HG03175 (cell line): ENCODE measurements at regions not wholly inside any gene's neighbourhood (a gene's known extent, or its start where the extent isn't known, plus 50 kb on each side); places are given as distances from the start of the nearest gene placed in this dataset.
"Not testable (repeated sequence)": the region's sequence is repeated elsewhere in the genome, so short reads cannot be mapped to it uniquely, and the experiment has no call there.

ENCODE experiments used
- ATAC-seq: cut with Tn5 transposase; IDR thresholded peaks from one replicate; pipeline ENCODE4 v1.9.1; 2021; ENCODE audit warnings: mild to moderate bottlenecking, moderate library complexity; ENCODE audit not compliant: unreplicated experiment

DNA sequence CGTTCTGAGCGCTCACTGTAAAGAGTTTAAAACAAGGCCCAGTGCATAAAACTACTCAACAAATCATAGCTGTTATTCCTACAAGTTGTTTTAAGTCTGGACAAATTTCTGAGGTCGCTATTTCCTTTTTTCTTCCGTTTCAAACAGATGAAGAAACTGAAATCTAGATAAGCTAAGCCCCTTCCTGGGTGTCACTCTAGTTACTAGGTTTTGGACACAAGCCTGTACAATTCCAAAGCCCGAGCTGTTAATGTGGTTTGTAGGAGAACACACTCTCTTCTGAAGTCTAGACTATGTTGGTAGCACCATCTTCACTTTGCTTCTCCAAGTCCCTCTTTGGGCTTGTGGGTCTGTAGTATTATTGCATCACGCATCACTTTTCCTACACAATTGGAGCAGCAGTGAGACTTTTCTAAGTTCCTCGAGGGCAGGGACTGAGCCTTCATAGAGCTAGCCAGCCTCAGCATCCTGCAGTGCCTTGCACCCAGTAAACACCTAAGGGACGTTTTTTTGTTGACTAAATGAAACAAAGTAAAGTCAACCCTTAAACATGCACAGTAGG, 142.6 kb upstream of the PROK2 start:
- no peak for ATAC-seq

GRCh38 chr3:71926616-71927015, 141.7 kb upstream of the PROK2 start:
- no peak for ATAC-seq

DNA sequence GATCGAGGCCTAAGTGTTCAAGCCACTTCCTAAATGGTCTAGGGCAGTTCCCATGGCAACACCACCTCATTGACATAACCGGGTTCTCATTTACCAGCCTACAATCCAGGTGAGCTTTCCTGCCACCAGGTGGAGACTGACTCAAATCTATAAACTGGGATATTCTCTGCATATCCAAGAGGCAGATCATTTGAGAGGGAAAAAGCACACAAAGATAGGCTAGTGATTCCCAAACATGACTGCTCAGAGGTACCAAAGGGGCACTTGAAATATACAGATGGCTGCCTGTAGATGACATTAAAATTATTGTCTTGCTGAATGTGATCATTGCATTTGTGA, 141.3 kb upstream of the PROK2 start:
- ATAC-seq: no peak

DNA sequence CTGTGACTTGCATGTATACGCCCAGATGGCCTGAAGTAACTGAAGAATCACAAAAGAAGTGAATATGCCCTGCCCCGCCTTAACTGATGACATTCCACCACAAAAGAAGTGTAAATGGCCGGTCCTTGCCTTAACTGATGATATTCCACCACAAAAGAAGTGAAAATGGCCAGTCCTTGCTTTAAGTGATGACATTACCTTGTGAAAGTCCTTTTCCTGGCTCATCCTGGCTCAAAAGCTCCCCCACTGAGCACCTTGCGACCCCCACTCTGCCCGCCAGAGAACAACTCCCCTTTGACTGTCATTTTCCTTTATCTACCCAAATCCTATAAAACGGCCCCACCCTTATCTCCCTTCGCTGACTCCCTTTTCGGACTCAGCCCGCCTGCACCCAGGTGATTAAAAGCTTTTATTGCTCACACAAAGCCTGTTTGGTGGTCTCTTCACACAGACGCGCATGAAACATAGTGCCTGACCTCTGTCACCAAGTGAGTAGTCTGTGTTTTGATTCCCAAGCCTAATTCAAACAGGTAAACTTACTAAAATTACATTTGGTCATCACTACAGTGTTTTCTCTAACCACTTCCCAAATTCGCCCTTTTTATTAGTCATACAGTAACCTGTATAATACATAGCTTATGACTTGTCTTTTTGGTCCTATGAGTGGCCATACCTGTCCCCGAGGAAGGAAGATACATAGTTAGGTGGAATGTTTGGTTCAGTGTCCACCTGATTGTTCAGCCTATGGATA, 140.7 kb upstream of the PROK2 start:
- ATAC-seq: not testable (repeated sequence)

GRCh38 chr3:71924721-71925120, 139.8 kb upstream of the PROK2 start:
- no peak for ATAC-seq

- no peak for ATAC-seq
Measured at GRCh38 chr3:71921036-71921435, 136.1 kb upstream of the PROK2 start.

DNA sequence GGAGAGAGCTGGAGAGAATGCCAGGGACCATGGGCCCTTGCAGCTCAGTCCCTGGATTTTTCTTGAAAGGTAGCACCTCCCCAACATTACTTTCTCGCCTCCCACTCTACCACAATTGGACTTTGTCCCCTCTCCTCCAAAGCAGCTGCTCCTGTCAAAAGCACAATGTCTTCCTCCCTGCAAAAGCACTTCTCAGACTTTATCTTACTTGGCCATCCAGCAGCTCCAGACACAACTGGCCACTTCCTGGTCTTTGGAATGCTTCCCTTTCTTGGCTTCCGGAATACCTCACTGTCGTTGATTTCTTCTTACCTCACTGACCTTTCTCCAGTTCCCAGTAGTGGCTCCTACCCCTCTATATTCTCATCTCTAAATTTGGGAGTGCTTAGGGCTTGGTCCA, 134.6 kb upstream of the PROK2 start:
- ATAC-seq: no peak

DNA sequence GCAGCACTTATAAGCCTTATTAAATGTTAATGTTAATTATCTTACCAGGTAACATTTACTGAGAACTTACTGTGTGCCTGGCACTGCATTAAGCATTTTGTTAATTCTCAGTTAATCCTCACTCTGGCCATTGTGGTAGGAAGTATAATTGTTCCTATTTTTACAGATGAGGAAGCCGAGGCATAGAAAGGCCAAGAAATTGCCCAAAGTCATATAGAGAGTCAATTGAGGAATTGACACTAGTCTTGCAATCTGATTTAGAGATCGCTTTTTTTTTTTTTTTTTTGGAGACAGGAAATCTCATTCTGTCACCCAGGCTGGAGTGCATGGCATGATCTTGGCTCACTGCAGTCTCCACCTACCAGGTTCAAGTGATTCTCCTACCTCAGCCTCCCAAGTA, 132.6 kb upstream of the PROK2 start:
- no peak for ATAC-seq

GRCh38 chr3:71916747-71917369, 131.9 kb upstream of the PROK2 start:
- ATAC-seq: no peak

- no peak for ATAC-seq
Measured at GRCh38 chr3:71912839-71913495, 128.0 kb upstream of the PROK2 start.

DNA sequence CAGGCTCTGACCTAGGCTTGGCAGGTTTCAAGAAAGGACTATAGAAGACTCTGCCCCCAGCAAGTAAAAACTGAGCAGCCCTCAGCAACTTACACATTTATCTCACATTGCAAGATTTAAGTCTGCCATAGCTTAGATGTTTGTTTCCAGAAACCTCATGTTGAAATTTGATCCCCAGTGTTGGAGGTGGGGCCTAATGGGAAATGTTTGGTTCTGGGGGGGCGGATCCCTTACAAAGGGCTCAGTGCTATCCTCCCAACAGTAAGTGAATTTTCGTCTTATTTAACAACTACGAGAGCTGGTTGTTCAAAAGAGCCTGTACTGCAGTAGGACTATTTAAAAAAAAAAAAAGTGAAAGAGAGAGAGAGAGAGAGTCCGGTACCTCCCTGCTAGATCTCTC, 125.2 kb upstream of the PROK2 start:
- no peak for ATAC-seq

GRCh38 chr3:71907996-71908395, 123.0 kb upstream of the PROK2 start:
- ATAC-seq: no peak

- no peak for ATAC-seq
Measured at GRCh38 chr3:71906976-71907375, 122.0 kb upstream of the PROK2 start.

DNA sequence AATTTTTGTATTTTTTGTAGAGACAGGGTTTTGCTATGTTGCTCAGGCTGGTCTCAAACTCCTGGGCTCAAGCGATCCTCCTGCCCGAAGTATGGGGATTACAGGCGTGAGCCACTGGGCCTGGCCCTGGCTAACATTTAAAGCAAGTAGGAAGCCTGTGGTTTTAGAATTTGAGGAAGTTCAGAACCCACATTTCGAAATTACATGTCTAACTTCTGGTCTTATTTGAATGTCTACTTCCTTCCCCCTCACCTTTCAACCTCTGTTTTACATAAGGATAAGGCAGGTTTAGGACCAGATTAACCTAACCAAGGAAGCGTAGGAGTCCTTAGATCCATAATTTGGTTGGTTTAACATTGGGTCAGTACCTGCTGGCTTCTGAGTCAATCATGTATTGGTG, 120.5 kb upstream of the PROK2 start:
- peak; percentile 83 for ATAC-seq

DNA sequence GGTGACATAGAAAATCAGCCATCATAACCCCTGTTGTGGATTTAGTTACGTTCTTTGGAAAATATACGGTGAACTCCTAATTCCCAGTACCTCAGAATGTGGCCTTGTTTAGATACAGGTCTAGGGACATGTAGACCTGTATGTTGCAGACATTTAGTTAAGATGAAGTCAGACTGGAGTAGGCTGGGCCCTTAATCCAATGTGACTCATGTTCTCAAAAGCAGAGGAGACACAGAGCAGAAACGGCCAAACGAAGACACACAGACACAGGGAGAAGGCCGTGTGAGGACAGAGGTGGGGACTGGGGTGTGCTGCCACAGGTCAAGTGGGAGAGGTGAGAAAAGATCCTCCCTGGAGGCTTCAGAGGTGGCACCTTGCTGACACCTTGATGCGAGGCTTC, 119.0 kb upstream of the PROK2 start:
- no peak for ATAC-seq

DNA sequence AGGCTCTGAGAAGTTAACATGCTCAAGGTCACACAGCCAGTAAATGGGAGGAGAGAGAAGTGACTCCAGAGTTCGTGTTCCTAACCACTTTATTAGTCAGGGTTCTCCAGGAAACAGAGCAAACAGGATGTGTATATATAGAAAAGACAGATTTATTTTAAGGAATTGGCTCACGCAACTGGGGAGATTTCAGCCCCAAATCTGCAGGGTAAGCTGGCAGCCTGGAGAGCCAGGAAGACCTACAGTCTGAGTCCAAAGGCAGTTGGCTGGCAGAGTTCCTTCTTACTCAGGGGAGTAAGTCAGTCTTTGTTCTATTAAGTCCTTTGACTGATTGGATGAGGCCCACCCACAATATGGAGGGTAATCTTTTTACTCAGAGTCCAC, 118.2 kb upstream of the PROK2 start:
- no peak for ATAC-seq

GRCh38 chr3:71902258-71903111, 117.5 kb upstream of the PROK2 start:
- no peak for ATAC-seq

- ATAC-seq: no peak
Measured at GRCh38 chr3:71901645-71902044, 116.7 kb upstream of the PROK2 start.

DNA sequence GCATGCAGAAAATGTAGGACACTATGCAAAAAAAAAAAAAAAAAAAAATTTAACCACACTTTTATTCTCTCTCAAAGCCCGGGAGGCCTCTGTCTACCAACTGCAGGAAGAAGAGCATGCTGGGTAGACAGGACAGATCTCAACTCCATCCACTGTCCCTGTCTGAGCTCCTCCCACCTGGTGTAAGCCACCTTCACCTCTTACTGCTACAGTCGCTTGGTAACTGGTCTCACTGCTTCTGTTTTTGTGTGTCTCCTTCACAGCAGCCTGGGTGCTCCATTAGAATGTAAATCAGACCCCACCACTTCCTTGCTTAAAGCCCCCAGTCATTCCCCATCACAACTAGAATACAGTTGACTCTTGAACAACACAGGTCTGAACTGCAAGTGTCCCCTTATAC, 115.1 kb upstream of the PROK2 start:
- ATAC-seq: no peak

- no peak for ATAC-seq
Measured at GRCh38 chr3:71896751-71897150, 111.8 kb upstream of the PROK2 start.
